Peyer's patch (tissue), 4 donors: ENCODE measurements at regions not wholly inside any gene's neighbourhood (a gene's known extent, or its start where the extent isn't known, plus 50 kb on each side); places are given as distances from the start of the nearest gene placed in this dataset.

Source experiments
- DNase-seq, 3 donors: peaks; one replicate each; pipeline ENCODE4 v3.0.0-alpha.2; 2017 to 2019
- H3K27ac ChIP-seq, 4 donors: fragments of 200-600 bp; sonication (generic); one replicate each; pipeline ENCODE4 v1.5.1; 2016 to 2019
- H3K27me3 ChIP-seq, 2 donors: fragments of 200-600 bp; sonication (generic); one replicate each; pipeline ENCODE4 v1.5.1; 2019
- H3K36me3 ChIP-seq, 3 donors: fragments of 200-600 bp; sonication (generic); one replicate each; pipeline ENCODE4 v1.5.1; 2016 to 2019
- H3K4me1 ChIP-seq, 4 donors: fragments of 200-600 bp; sonication (generic); one replicate each; pipeline ENCODE4 v1.5.1; 2016 to 2019
- H3K4me3 ChIP-seq, 4 donors: fragments of 200-600 bp; sonication (generic); 1 replicate in 3 of 4; 2 replicates in 1 of 4; pipeline ENCODE4 v1.5.1; 2016 to 2019; ENCODE audit warnings: mild to moderate bottlenecking in 1 of 4
- H3K9me3 ChIP-seq, 4 donors: fragments of 200-600 bp; sonication (generic); one replicate each; pipeline ENCODE4 v1.5.1; 2016 to 2019; ENCODE audit warnings: mild to moderate bottlenecking in 1 of 4
- CTCF ChIP-seq, 6 experiments: fragments of 450-650 bp in 4 of 6; fragments of 200-600 bp in 2 of 6; sonication (generic) in 1 of 6; IDR thresholded peaks; one replicate each; pipeline ENCODE4 v1.5.1; 2017 to 2019; ENCODE audit warnings: antibody characterized with exemption in 6 of 6, mild to moderate bottlenecking in 3 of 6, moderate library complexity in 1 of 6
- POLR2A ChIP-seq, 2 donors: fragments of 450-650 bp; IDR thresholded peaks; one replicate each; pipeline ENCODE4 v1.5.1; 2017; ENCODE audit warnings: antibody characterized with exemption in 2 of 2, mild to moderate bottlenecking in 2 of 2, moderate library complexity in 2 of 2

DNA sequence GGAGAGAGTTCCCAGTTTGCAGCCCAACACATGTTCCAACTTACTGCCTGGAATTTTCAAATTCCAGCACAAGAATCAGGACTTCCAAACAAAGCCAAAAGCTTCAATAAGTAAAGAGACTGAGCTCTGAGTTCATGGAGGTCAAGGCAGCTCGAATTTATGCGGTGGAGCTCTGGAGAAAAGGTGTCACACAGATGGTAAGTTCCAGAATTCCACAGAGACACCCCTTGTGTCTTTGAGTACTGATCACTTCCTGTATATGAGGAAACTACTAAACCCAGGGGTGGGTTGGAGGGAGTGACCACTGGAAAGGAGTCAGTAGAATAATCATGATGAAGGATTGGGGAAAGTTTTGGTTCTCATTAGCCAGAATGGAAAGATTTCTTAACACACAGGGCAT, 118.5 kb upstream of the GUCY1A1 start:
- TF ChIP-seq POLR2A (IDR thresholded peaks at IDR 0.05) (no peak), CTCF (IDR thresholded peaks at IDR 0.05) (no peak)
- no peak for DNase-seq
- H3K27ac ChIP-seq: no peak overlapping the region
- H3K4me1 ChIP-seq: no peaks in the 10 kb centered on the region
- H3K9me3 ChIP-seq: no peaks in the 10 kb centered on the region
- no peak overlapping the region for H3K4me3 ChIP-seq
- no peaks in the 10 kb centered on the region for H3K27me3 ChIP-seq
- no peaks in the 10 kb centered on the region for H3K36me3 ChIP-seq

GRCh38 chr4:155546451-155546850, 120.2 kb upstream of the GUCY1A1 start:
- no peaks in the 10 kb centered on the region for H3K27me3 ChIP-seq
- H3K4me3 ChIP-seq: no peak overlapping the region
- no peak for DNase-seq
- H3K27ac ChIP-seq: no peak overlapping the region
- H3K36me3 ChIP-seq: no peaks in the 10 kb centered on the region
- no peaks in the 10 kb centered on the region for H3K9me3 ChIP-seq
- TF ChIP-seq POLR2A (IDR thresholded peaks at IDR 0.05) (no peak), CTCF (IDR thresholded peaks at IDR 0.05) (no peak)
- H3K4me1 ChIP-seq: no peaks in the 10 kb centered on the region

DNA sequence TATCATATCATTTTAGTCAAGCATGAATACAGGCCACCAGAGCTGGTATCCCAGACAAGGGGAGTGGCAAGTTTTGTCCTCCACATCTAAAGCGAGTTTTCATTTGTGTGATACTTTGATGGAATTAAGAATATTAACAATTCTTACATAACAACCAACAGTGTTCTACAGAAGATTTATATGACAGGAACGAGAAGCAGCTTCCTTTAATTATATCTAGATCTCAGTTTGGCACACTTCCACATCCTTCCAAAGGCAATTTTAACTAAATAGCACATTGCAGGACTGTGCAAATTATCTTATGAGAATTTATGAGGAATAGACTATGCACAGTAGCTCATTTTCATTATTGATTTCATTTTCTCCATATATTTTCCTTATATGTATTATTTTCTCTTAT, 121.2 kb upstream of the GUCY1A1 start:
- Histone ChIP-seq H3K27me3 (no peaks in the 10 kb centered on the region), H3K27ac (no peak overlapping the region), H3K36me3 (no peaks in the 10 kb centered on the region), H3K4me3 (no peak overlapping the region), H3K4me1 (no peaks in the 10 kb centered on the region), H3K9me3 (no peaks in the 10 kb centered on the region)
- no peak for TF ChIP-seq POLR2A (IDR thresholded peaks at IDR 0.05)
- DNase-seq: no peak

DNA sequence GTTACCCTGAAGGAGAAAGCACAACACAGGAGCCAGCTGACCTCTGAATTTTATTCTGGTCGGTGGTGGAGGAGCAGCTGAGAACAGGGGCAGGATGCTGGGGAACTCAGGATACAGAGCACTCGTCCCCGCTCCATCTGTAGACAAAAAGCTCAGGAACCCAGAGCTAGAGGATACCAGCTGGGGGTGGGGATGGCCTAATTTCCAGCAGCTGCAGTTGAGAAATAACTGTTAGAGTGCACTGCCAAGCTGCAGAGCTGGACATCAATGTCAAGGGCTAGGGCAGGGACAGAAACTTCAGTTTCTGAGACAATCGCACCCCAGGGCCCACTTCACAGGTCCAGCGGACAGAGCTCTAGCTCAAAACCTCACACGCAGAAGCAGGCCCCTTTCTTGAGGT, 122.1 kb upstream of the GUCY1A1 start:
- TF ChIP-seq CTCF (IDR thresholded peaks at IDR 0.05) (no peak), POLR2A (IDR thresholded peaks at IDR 0.05) (no peak)
- no peak for DNase-seq
- no peaks in the 10 kb centered on the region for H3K4me1 ChIP-seq
- no peaks in the 10 kb centered on the region for H3K27me3 ChIP-seq
- H3K4me3 ChIP-seq: no peak overlapping the region
- H3K27ac ChIP-seq: no peak overlapping the region
- H3K9me3 ChIP-seq: no peaks in the 10 kb centered on the region
- H3K36me3 ChIP-seq: no peaks in the 10 kb centered on the region

DNA sequence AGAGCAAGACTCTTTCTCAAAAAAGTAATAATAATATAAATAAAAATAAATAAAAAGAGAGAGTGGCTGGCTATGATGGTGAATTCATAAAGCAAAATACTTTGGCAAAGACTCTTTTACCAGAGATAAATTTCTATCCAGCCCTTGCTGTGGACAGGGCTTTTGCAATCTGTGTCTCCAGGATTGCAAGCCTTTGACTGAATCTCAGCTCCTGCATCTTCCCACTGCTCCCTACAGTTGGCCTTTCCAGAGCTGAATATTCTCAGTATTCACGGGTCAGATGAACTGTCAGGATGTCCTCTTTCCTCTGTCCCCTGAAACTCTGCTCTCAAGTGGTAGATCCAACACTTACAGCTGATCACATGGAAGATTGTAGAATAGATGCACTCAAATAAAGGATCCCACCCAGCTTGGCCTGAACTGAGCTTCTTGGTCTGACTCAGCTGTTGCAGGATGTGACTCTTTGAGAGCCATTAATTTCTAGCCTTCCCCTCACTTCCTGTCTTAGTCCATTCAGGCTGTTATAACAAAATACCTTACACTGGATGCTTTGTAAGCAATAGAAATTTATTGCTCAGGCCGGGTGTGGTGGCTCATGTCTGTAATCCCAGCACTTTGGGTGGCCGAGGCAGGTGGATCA, 123.4 kb upstream of the GUCY1A1 start:
- Histone ChIP-seq H3K27me3 (no peaks in the 10 kb centered on the region), H3K27ac (no peak overlapping the region), H3K36me3 (no peaks in the 10 kb centered on the region), H3K4me1 (no peaks in the 10 kb centered on the region), H3K4me3 (no peak overlapping the region), H3K9me3 (no peaks in the 10 kb centered on the region)
- no peak for DNase-seq
- TF ChIP-seq CTCF (IDR thresholded peaks at IDR 0.05) (no peak), POLR2A (IDR thresholded peaks at IDR 0.05) (no peak)

GRCh38 chr4:155542415-155542814, 124.2 kb upstream of the GUCY1A1 start:
- Histone ChIP-seq H3K36me3 (no peaks in the 10 kb centered on the region), H3K27me3 (no peaks in the 10 kb centered on the region), H3K27ac (no peak overlapping the region), H3K9me3 (no peaks in the 10 kb centered on the region), H3K4me1 (no peaks in the 10 kb centered on the region), H3K4me3 (no peak overlapping the region)
- no peak for DNase-seq
- TF ChIP-seq POLR2A (IDR thresholded peaks at IDR 0.05) (no peak), CTCF (IDR thresholded peaks at IDR 0.05) (no peak)
